ENCODE measurements at regions not wholly inside any gene's neighbourhood (a gene's known extent, or its start where the extent isn't known, plus 50 kb on each side); places are given as distances from the start of the nearest gene placed in this dataset.

DNA sequence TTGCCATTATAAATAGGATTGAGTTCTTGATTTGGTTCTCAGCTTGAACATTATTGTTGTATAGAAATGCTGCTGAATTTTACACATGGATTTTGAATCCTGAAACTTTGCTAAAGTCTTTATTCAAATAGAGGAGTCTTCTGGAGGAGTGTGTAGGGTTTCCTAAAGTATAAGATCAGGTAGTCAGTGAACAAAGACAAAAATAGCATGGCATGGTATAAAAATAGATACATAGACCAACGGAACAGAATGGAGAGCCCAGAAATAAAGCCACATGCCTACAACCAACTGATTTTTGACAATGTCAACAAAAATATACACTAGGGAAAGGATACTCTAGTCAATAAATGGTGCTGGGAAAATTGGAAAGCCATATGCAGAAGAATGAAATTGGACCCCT lies 740.1 kb downstream of the QKI start:
- TF ChIP-seq TCF12 (IDR thresholded peaks at IDR 0.05; ENCODE audit: low read depth) (no peak), CREB1 (IDR thresholded peaks at IDR 0.05; ENCODE audit: low read depth) (no peak)

DNA sequence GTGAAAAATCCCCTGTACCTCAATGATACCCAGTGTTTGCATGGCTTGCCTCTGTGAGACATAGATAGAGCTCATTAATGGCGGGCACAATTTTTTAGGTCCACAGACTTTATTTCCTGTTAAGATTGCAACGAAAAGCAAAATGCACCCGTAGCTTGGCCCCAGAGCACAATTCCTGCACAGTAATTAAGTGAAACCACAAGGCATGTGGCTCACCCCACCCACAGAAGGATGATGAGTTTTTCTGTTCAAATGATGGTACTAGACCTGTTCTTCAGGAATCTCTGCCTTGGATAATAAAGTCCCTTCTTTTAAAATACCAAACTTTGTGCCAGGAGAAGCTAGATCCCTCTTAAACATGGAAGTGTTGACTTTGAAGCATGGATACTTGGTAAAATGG lies 738.1 kb downstream of the QKI start:
- TF ChIP-seq EGR1 (IDR thresholded peaks at IDR 0.05) (no peak), YY1 (IDR thresholded peaks at IDR 0.05; ENCODE audit: low read depth) (no peak), TCF12 (IDR thresholded peaks at IDR 0.05; ENCODE audit: low read depth) (no peak), TEAD4 (IDR thresholded peaks at IDR 0.05) (no peak), ZBTB7A (IDR thresholded peaks at IDR 0.05; ENCODE audit: low read depth) (no peak), CEBPB (IDR thresholded peaks at IDR 0.05) (no peak), RAD21 (IDR thresholded peaks at IDR 0.05; ENCODE audit: low read depth) (no peak), CREB1 (IDR thresholded peaks at IDR 0.05; ENCODE audit: low read depth) (no peak), FOXM1 (IDR thresholded peaks at IDR 0.05; ENCODE audit: borderline replicate concordance, low read depth) (no peak), TAF1 (IDR thresholded peaks at IDR 0.05; ENCODE audit: low read depth) (no peak), EP300 (IDR thresholded peaks at IDR 0.05; ENCODE audit: borderline replicate concordance) (no peak), NFIC (IDR thresholded peaks at IDR 0.05) (no peak)
- TF ChIP-seq, protein P1, sequence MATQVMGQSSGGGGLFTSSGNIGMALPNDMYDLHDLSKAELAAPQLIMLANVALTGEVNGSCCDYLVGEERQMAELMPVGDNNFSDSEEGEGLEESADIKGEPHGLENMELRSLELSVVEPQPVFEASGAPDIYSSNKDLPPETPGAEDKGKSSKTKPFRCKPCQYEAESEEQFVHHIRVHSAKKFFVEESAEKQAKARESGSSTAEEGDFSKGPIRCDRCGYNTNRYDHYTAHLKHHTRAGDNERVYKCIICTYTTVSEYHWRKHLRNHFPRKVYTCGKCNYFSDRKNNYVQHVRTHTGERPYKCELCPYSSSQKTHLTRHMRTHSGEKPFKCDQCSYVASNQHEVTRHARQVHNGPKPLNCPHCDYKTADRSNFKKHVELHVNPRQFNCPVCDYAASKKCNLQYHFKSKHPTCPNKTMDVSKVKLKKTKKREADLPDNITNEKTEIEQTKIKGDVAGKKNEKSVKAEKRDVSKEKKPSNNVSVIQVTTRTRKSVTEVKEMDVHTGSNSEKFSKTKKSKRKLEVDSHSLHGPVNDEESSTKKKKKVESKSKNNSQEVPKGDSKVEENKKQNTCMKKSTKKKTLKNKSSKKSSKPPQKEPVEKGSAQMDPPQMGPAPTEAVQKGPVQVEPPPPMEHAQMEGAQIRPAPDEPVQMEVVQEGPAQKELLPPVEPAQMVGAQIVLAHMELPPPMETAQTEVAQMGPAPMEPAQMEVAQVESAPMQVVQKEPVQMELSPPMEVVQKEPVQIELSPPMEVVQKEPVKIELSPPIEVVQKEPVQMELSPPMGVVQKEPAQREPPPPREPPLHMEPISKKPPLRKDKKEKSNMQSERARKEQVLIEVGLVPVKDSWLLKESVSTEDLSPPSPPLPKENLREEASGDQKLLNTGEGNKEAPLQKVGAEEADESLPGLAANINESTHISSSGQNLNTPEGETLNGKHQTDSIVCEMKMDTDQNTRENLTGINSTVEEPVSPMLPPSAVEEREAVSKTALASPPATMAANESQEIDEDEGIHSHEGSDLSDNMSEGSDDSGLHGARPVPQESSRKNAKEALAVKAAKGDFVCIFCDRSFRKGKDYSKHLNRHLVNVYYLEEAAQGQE (IDR thresholded peaks at IDR 0.05; ENCODE audit: low read depth): no peak
- TF ChIP-seq, protein P2, sequence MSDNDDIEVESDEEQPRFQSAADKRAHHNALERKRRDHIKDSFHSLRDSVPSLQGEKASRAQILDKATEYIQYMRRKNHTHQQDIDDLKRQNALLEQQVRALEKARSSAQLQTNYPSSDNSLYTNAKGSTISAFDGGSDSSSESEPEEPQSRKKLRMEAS (IDR thresholded peaks at IDR 0.05): no peak

DNA sequence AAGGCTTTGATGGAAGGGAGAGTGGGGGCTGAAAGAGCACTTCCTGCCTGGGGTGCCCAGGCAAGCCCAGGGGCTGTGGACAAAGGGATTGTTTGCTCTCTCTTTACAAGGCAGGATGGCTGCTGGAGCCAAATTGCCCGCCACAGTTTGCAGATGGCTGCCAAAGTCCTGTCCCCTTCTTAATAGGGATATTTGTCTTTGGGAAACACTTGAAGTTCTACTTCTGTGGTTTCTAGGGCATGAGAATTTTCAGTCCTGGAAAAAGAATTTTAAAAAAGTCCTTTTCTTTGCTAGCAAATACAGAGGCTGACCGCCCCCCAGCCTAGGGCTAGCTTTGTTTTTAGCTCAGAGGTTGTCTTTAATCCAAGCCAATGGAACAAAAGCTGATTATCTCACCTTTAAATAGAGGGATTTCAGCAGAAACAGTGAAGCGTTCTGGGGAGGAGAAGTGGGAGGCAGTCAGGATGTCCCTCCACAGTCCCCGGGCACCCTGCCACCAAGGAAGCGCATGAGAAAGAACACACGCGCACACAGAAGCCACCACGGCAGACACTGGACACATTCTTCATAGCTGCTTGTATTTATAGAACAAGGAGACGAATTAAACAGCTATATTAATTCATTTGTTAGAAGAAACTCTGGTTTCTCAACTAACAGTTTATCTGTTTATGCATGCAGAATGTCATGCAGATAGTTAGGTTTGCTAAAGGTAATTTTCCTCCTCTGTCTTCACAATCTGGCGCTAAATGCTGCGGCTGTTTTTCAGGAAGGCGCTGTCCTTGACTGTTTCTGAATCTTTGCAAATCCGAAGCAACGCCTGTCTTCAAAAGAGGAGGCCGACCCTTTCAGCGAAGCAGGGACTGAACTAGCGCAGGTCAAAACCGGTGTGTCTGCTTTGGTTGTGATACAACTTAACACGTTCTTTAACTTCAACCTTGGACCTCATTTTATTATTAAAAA lies 736.9 kb downstream of the QKI start:
- TF ChIP-seq ZBTB7A (IDR thresholded peaks at IDR 0.05; ENCODE audit: low read depth) (no peak), YY1 (IDR thresholded peaks at IDR 0.05; ENCODE audit: low read depth) (no peak), TAF1 (IDR thresholded peaks at IDR 0.05; ENCODE audit: low read depth) (no peak), CEBPB (IDR thresholded peaks at IDR 0.05) (no peak), TEAD4 (IDR thresholded peaks at IDR 0.05) (no peak), TCF12 (IDR thresholded peaks at IDR 0.05; ENCODE audit: low read depth) (no peak), RAD21 (IDR thresholded peaks at IDR 0.05; ENCODE audit: low read depth) (no peak), NFIC (IDR thresholded peaks at IDR 0.05) (no peak), CREB1 (IDR thresholded peaks at IDR 0.05; ENCODE audit: low read depth) (no peak), FOXM1 (IDR thresholded peaks at IDR 0.05; ENCODE audit: borderline replicate concordance, low read depth) (no peak), EGR1 (IDR thresholded peaks at IDR 0.05) (no peak), EP300 (IDR thresholded peaks at IDR 0.05; ENCODE audit: borderline replicate concordance) (no peak)
- TF ChIP-seq, protein P1 (IDR thresholded peaks at IDR 0.05; ENCODE audit: low read depth): no peak
- TF ChIP-seq, protein P3, sequence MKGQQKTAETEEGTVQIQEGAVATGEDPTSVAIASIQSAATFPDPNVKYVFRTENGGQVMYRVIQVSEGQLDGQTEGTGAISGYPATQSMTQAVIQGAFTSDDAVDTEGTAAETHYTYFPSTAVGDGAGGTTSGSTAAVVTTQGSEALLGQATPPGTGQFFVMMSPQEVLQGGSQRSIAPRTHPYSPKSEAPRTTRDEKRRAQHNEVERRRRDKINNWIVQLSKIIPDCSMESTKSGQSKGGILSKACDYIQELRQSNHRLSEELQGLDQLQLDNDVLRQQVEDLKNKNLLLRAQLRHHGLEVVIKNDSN (IDR thresholded peaks at IDR 0.05): no peak
- TF ChIP-seq, protein P2 (IDR thresholded peaks at IDR 0.05): no peak

DNA sequence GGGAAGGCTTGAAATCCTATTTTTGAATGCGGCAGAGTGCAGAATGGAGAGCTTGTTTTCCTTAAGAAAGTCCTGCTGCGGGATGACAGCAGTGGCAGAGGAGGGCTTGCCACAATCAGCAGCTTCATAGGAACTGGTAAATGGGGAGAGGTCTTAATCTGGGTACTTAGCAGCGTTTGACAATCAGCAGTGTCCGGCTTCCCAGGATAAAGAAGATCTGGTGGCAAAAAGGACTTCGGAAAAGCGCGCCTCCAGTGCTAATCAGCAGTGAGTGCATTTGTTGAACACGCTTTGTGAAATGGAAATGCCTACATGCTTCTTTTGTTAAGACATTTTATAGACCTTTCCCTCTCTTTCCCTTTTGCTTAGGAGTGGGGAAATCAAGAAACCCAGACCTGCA lies 735.7 kb downstream of the QKI start:
- TF ChIP-seq, protein P1 (IDR thresholded peaks at IDR 0.05; ENCODE audit: low read depth): no peak
- TF ChIP-seq TAF1 (IDR thresholded peaks at IDR 0.05; ENCODE audit: low read depth): no peak
- TF ChIP-seq TEAD4 (IDR thresholded peaks at IDR 0.05): no peak
- no peak for TF ChIP-seq EP300 (IDR thresholded peaks at IDR 0.05; ENCODE audit: borderline replicate concordance)
- TF ChIP-seq CEBPB (IDR thresholded peaks at IDR 0.05): no peak
- no peak for TF ChIP-seq CREB1 (IDR thresholded peaks at IDR 0.05; ENCODE audit: low read depth)
- TF ChIP-seq TCF12 (IDR thresholded peaks at IDR 0.05; ENCODE audit: low read depth): no peak
- TF ChIP-seq ZBTB7A (IDR thresholded peaks at IDR 0.05; ENCODE audit: low read depth): no peak
- TF ChIP-seq FOXM1 (IDR thresholded peaks at IDR 0.05; ENCODE audit: borderline replicate concordance, low read depth): no peak
- TF ChIP-seq, protein P3 (IDR thresholded peaks at IDR 0.05): no peak
- no peak for TF ChIP-seq NFIC (IDR thresholded peaks at IDR 0.05)
